ENCODE measurements at regions not wholly inside any gene's neighbourhood (a gene's known extent, or its start where the extent isn't known, plus 50 kb on each side); places are given as distances from the start of the nearest gene placed in this dataset.

DNA sequence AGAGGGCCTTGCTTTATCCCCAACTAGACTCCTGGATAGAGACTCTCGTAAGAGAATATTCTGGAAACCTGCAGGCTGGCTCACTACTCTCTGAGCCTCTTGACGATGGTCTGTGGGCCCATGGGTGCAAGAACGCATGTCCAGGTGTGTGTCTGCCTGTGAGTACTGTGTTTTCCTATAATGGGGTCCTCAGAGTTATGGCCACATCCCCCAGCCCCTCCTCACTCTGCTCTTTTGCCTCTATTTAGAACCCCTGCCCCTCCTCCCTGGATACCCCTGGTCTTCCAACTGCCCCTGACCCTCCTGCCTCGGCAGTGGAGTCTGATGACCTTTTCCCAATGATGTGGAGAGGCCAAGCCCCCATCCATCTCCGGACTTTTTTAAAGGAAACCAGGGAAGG, 148.1 kb downstream of the ZFP36L2 start:
- Histone ChIP-seq H3K4me2 (ENCODE audit: control insufficient read depth, extremely low read depth, insufficient read depth, low read depth, low read length) (no peak overlapping the region), H3K9me3 (ENCODE audit: control insufficient read depth, low read depth, low read length) (no peaks in the 10 kb centered on the region), H2AFZ (ENCODE audit: control insufficient read depth, low read length) (no peak overlapping the region), H3K4me3 (ENCODE audit: control insufficient read depth in 2 of 3, extremely low read depth in 1 of 3, insufficient read depth in 2 of 3, low read depth in 1 of 3, low read length in 3 of 3) (no peak overlapping the region), H3K27ac (ENCODE audit: control insufficient read depth, insufficient read depth, low read length) (no peak overlapping the region), H3K4me1 (ENCODE audit: control insufficient read depth, extremely low read depth, insufficient read depth, low read length) (peaks cover 54% of the 10 kb centered on the region), H3K36me3 (ENCODE audit: control insufficient read depth in 2 of 2, extremely low read depth in 1 of 2, insufficient read depth in 2 of 2, low read length in 2 of 2) (peaks cover 0 to 2% of the 10 kb centered on the region in 2 experiments), H4K20me1 (ENCODE audit: control insufficient read depth, extremely low read depth, insufficient read depth, low read length) (no peaks in the 10 kb centered on the region), H3K9ac (ENCODE audit: control insufficient read depth, extremely low read depth, insufficient read depth, low read length) (no peak overlapping the region), H3K79me2 (ENCODE audit: control insufficient read depth, insufficient read depth, low read length) (peaks cover 10% of the 10 kb centered on the region), H3K27me3 (ENCODE audit: control insufficient read depth, extremely low read depth, insufficient read depth, low read length) (no peaks in the 10 kb centered on the region), H3K9me1 (ENCODE audit: control insufficient read depth, extremely low read depth, insufficient read depth, low read length) (no peaks in the 10 kb centered on the region)
- no peak for FAIRE-seq
- DNase-seq (ENCODE audit: low read depth, low spot score) = no peak
- dilution Hi-C loops (cut with MboI; ENCODE audit: extremely low pct_ligation_motif_present, low sequenced_read_pairs) = no loop called here
- no peak for TF ChIP-seq EZH2 (IDR thresholded peaks at IDR 0.05; ENCODE audit: low read length)
- TF ChIP-seq, protein P1, sequence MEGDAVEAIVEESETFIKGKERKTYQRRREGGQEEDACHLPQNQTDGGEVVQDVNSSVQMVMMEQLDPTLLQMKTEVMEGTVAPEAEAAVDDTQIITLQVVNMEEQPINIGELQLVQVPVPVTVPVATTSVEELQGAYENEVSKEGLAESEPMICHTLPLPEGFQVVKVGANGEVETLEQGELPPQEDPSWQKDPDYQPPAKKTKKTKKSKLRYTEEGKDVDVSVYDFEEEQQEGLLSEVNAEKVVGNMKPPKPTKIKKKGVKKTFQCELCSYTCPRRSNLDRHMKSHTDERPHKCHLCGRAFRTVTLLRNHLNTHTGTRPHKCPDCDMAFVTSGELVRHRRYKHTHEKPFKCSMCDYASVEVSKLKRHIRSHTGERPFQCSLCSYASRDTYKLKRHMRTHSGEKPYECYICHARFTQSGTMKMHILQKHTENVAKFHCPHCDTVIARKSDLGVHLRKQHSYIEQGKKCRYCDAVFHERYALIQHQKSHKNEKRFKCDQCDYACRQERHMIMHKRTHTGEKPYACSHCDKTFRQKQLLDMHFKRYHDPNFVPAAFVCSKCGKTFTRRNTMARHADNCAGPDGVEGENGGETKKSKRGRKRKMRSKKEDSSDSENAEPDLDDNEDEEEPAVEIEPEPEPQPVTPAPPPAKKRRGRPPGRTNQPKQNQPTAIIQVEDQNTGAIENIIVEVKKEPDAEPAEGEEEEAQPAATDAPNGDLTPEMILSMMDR (optimal IDR thresholded peaks at IDR 0.05 in 1 of 3, IDR thresholded peaks at IDR 0.05 in 1 of 3, conservative IDR thresholded peaks at IDR 0.05 in 1 of 3; ENCODE audit: extremely low read depth in 1 of 3, insufficient read depth in 2 of 3, low read length in 3 of 3) = no peak

DNA sequence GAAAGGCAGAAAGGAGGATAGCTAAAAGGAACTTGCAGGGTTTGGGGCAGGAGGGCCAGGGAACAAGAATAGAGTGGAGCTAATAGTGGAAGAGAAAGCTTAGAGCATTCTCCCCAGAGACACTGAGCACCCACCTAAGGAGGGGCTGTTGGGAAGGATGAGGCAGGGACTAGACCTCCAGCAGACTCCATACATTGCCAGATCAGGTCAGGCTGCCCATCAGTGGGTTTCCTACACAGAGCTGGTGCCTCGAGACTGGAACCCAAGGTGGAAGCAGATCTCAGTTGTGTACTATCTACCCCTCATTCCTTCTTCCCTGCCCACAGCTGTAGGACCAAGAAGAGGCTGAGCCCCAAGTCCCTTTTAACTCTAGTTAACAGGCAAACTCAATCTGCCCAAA, 148.5 kb downstream of the ZFP36L2 start:
- DNase-seq (ENCODE audit: low read depth, low spot score) = no peak
- no peak overlapping the region for H2AFZ ChIP-seq (ENCODE audit: control insufficient read depth, low read length)
- H3K9me1 ChIP-seq (ENCODE audit: control insufficient read depth, extremely low read depth, insufficient read depth, low read length) = no peaks in the 10 kb centered on the region
- H3K27ac ChIP-seq (ENCODE audit: control insufficient read depth, insufficient read depth, low read length) = no peak overlapping the region
- H3K9me3 ChIP-seq (ENCODE audit: control insufficient read depth, low read depth, low read length) = no peaks in the 10 kb centered on the region
- H3K36me3 ChIP-seq (ENCODE audit: control insufficient read depth in 2 of 2, extremely low read depth in 1 of 2, insufficient read depth in 2 of 2, low read length in 2 of 2) = peaks cover 0 to 2% of the 10 kb centered on the region in 2 experiments
- no peak for FAIRE-seq
- TF ChIP-seq EZH2 (IDR thresholded peaks at IDR 0.05; ENCODE audit: low read length) = no peak
- TF ChIP-seq, protein P1 (optimal IDR thresholded peaks at IDR 0.05 in 1 of 3, IDR thresholded peaks at IDR 0.05 in 1 of 3, conservative IDR thresholded peaks at IDR 0.05 in 1 of 3; ENCODE audit: extremely low read depth in 1 of 3, insufficient read depth in 2 of 3, low read length in 3 of 3) = no peak
- no peaks in the 10 kb centered on the region for H3K27me3 ChIP-seq (ENCODE audit: control insufficient read depth, extremely low read depth, insufficient read depth, low read length)
- peaks cover 53% of the 10 kb centered on the region for H3K4me1 ChIP-seq (ENCODE audit: control insufficient read depth, extremely low read depth, insufficient read depth, low read length)
- dilution Hi-C loops (cut with MboI; ENCODE audit: extremely low pct_ligation_motif_present, low sequenced_read_pairs) = no loop called here
- no peaks in the 10 kb centered on the region for H4K20me1 ChIP-seq (ENCODE audit: control insufficient read depth, extremely low read depth, insufficient read depth, low read length)
- H3K4me2 ChIP-seq (ENCODE audit: control insufficient read depth, extremely low read depth, insufficient read depth, low read depth, low read length) = no peak overlapping the region
- H3K79me2 ChIP-seq (ENCODE audit: control insufficient read depth, insufficient read depth, low read length) = peaks cover 10% of the 10 kb centered on the region
- H3K9ac ChIP-seq (ENCODE audit: control insufficient read depth, extremely low read depth, insufficient read depth, low read length) = no peak overlapping the region
- H3K4me3 ChIP-seq (ENCODE audit: control insufficient read depth in 2 of 3, extremely low read depth in 1 of 3, insufficient read depth in 2 of 3, low read depth in 1 of 3, low read length in 3 of 3) = no peak overlapping the region

Measured in keratinocyte (primary cell).